Cerebellar nuclear complex (tissue), 1 donor: ENCODE measurements at regions not wholly inside any gene's neighbourhood (a gene's known extent, or its start where the extent isn't known, plus 50 kb on each side); places are given as distances from the start of the nearest gene placed in this dataset.
"Not testable (repeated sequence)": the region's sequence is repeated elsewhere in the genome, so short reads cannot be mapped to it uniquely, and the experiment has no call there.

Experiments
- DNase-seq, 2 experiments: peaks; one replicate each; lab custom pipeline; 2025; lab: John Stamatoyannopoulos, UW

DNA sequence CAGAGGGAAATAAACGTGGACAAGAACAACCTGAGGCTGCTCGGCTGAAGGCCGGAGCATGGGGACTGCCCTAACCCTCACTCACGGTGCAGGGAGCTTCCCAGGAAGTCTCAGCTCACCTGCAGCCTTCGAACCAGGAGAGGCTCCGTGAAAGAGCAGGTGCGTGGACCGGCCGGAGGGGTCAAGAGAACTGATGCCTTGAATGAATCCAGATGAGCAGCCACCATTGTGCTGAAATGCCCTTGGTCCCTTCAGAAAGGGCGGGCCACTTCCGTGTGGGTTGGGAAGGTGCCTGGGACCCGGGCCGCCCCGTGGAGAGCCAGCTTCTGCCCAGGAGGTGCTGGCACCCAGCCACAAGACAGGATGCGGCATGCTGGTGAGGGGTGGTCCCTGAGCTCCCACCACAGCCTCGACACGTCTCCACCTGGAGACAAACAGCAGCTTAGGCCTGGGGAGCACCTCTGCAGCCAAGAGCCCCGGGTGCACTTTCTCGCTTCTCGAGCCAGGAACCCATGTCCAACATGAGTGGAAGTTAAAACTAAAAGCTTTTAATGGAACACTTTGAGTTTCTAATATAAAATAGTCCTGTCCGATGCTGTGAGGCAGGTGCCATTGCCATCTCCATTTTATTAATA is 83.5 kb downstream of the TTLL2 start:
- no peak for DNase-seq

GRCh38 chr6:167409079-167409478 is 84.2 kb downstream of the TTLL2 start:
- no peak for DNase-seq

- DNase-seq = no peak
These were observed 84.8 kb downstream of the TTLL2 start for GRCh38 chr6:167409694-167410093.

DNA sequence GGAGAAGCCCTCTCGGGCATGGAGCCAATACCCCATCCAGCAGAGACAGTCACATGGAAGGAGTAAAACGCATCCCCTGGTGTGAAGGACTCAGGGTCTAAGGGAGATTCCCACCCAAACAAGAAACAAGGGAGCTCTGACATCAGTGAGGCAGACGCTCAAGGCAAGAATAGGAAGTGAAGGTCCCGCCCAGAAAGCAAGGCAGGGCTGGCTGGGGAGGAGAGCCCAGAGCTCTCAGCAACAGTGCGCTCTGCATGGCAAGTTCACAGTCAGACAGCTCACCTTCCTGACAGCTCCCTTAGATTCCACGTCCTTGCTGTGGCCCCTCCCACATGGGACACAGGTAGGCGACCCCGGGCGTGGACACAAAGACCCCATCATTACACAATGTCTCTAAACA is 85.6 kb downstream of the TTLL2 start:
- no peak for DNase-seq

GRCh38 chr6:167412506-167412905 is 87.6 kb downstream of the TTLL2 start:
- no peak for DNase-seq

DNA sequence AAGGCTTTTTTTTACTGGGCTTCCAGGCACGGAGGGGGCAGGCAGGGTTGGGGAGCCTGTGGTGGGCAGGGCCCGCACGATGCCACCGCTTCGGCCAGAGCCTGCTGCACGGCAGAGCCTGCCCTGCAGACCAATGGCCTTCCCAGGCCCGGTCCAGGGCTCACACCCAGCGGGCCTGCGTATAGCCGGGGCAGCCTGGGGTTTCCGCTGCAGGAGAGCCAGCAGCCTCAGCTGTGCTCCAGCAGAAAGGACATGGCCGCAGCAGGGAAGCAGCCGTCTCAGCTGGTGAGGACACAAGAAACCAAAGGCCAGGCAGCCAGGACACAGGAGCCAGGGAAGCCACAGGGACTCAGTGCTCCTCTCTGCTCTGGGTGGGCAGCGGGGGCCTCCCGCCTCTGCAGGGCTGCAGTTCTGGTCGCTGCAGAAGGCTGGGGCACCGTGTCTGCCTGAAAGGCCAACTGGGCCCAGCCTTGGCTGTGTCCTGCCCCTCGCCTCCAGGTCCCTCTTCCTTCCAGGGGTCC is 90.6 kb downstream of the TTLL2 start:
- no peak for DNase-seq

DNA sequence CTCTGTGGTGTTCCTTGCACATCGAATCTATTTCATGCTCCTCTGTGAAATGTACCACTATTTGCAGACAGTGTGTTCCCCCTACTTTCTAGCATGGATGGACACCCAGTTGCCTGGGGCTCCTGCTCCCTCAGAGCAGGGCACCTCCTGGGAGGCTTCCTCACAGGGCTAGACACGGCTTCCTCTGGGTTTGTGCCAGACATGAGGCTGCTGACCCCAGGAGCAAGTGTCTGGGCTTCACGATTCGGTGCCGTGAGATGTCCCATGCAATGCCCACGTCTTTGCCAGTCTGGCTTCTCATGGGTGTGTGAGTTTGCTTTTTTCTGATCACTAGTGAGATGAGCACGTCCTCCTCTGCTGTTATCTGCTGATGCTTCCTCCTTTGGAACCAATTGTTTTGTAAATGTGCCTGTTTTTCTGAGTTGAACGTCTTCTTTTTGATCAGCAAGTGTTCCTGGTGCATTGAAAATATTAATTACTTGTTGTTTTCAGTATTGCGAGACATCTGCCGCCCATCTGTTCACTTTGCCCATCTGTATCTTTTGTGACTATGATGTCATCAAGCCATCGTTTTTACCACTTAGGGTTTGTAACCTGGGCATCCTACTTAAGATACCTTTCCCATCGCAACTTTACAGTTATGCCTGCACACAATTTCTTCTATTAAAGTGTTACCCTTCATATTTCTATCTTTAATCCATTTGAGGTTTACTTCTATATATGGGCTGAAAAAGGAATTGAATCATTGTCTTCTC is 92.0 kb downstream of the TTLL2 start:
- DNase-seq = no peak

- DNase-seq = no peak
These were observed 95.3 kb downstream of the TTLL2 start for GRCh38 chr6:167420177-167420576.

- no peak for DNase-seq
These were observed 96.2 kb downstream of the TTLL2 start for GRCh38 chr6:167420858-167421766.

DNA sequence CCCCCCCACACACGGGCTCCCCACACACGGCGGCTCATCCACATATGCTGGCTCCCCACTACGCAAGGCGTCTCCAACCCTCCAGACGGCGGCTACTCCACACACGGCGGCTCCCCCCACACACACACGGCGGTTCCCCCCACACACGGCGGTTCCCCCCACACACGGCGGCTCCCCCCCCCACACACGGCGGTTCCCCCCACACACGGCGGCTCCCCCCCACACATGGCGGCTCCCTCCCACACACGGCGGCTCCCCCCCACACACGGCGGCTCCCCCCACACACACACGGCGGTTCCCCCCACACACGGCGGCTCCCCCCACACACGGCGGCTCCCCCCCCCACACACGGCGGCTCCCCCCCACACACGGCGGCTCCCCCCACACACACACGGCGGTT is 97.1 kb downstream of the TTLL2 start:
- DNase-seq = not testable (repeated sequence)

DNA sequence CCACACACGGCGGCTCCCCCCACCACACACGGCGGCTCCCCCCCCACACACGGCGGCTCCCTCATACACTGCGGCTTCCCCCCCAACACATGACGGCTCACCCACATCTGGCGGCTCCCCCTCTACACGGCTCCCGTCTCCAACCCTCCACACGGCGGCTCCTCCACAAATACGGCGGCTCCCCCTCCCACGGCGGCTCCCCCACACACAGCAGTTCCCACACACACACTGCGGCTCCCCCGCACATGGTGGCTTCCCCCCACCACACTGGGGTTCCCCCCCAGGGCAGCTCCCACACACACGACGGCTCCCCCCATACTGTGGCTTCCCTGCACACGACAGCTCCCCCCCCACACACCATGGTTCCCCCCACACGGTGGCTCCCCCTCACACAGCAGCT is 98.0 kb downstream of the TTLL2 start:
- DNase-seq = no peak

DNA sequence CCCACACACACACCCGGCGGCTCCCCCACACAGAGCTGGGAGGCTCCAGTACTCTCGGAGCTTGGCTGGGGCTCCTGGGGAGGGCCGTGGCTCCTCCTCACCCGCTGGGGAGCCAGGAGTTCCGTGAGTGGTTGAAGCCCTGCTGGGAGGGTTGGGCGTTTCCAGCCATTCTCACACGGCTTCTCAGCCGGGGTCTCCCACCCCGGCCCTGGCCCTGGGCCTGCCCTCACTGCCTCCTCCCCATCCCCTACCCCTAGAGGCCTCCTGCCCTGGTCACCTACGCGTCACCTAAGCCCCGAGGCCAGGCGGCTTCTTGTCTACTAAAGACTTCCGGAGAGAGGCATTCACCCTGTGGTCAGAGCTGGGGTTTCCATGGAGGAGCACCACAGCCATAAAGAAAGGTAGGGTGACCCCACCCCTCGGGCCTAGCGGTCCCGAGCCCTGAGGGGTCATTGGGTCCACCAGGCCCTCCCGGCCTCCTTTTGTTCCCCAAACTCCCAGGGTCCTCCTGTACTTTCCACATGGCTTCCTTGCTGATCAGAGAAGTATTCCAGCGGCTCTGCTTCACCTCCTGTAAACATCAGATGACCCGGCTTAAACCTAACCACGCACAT is 99.3 kb downstream of the TTLL2 start:
- DNase-seq = no peak

DNA sequence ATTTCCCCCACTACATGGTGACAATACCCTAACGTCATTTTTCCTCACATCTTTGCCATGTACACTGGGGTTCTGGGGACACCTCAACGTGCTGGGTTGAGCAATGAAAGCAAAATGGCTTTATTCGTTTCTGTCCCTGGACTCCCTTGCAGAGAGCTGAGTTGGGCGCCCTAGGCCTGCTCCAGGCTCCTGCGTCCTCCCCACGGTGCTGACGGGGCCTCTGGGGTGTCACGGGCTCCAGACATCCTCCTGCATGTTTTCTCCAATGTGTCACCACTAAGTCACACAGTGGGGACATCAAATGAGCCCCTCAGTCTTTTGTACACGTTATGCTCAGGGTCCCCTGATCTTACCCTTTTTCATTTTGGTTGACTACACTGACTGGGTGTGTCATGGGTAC is 99.8 kb downstream of the TTLL2 start:
- DNase-seq = no peak

DNA sequence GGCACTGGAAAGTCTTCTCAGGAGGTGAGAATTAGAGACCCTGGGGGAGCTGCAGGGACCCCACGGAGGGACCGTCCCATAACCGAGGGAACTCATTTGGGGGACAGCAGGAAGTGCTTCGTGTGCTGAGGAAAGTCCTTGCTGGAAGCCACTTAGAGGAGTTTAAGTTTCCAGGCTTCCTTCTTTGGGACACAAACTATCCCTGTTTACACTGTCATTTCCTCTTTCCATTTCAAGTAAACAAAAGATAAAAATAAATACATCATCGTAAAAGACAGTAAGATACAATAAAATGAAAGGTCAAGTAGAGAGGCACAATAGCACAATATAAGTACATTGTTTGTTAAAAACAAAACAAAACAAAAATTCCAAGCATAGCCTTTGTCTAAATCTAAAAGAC is 101.2 kb downstream of the TTLL2 start:
- no peak for DNase-seq

DNA sequence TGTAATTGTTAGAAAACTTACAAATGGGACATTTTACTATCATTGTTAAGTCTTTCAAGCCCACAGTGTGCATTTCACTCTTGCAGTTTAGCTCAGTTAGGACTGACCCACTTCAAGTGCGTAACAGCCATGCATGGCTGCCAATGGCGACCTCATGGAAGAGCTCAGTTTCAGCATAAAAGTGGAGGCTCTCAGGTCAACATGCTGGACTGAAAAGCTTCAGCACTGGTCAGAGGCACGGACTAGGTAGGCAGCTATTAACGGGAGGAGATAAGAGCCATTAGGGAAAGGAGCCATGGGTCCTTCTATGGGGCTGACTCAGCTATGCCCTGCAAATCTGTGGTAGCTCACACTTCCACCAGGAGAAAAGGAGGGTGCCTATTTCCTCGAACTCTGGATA is 101.8 kb downstream of the TTLL2 start:
- no peak for DNase-seq

GRCh38 chr6:167428664-167429333 is 103.9 kb downstream of the TTLL2 start:
- no peak for DNase-seq

DNA sequence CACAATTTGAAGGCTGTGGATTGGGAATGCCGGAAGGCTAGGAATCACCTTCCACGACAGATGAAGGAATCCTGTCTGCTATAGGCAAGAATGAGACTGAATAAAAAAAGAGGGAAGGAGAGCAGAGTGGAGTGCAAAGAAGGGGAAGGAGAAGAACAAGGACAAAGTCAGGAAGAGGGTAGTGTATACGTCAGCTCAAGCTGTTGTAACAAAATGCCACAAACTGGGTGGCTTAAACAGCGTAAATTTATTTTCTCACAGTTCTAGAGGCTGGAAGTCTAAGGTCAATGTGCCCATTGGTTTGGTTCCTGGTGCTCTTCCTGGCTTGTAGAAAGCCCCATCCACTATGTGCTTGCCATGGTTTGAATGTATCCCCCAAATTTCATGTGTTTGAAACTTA is 104.5 kb downstream of the TTLL2 start:
- DNase-seq = no peak

DNA sequence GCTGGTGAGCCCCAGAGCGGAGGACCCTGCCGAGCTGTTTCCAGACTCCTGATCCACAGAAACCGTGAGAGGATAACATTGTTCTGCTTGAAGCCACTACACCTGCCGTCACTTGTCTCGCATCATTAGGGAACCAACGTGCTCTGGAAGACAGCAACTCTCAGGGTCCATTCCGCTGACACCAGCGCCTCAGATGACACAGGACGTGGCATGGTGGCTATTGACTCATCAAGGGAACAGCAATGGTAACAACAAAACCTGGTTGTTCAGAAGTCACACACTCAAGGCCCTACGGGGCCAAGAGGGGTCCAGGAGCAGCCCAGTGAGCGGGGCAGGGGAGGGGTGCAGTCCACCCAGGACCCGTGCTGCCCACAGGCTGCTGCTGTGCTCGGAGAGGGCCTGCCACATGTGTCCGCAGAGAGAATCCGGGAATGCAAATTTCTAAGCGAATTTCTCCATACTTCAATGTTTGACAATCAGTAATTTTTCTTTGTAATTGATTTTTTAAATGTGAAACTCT is 110.4 kb downstream of the TTLL2 start:
- no peak for DNase-seq

GRCh38 chr6:167437888-167438484 is 113.1 kb downstream of the TTLL2 start:
- no peak for DNase-seq

DNA sequence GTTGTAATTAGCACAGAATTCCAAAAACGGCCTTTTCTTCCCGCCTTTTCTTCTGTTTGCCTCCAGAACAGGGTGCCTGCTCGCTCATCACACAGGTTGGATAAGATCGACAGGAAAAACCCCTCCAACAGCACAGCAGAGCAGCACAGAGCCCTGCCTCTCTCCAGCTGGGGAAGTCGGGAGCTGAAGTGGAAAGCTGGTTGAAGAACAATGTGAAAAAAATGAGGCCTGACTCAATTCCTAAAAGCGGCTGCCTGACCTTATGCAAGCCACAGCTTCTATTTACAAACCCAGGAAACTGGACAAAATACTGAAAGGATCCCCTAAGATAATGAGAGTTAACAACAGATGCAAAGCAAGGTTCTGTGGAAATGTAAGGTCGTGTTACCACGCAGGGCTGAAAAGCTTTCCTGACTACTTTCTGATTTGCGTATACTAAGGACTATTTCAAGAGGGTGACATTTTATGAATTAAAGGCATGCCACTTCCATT is 116.9 kb downstream of the TTLL2 start:
- no peak for DNase-seq

DNA sequence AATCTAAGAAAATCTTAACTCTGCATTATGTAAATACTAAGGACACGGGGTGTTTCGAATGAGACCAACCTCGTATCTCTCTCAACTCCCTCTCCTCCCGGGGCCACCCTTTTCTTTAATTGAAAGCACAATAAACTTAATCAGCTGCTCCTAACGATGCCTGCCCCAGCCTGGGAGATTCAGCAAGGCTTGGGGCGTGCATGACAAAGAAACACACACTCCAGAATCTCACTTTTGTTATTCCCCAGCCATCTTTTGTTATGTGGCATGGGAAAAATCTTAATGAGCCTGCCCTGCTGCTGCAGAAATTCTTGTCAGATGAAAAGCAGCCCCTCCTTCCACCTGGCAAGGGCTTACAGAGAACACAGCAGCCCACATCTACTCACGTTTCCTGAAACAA is 117.4 kb downstream of the TTLL2 start:
- no peak for DNase-seq
